GM18517 (cell line): ENCODE measurements at regions not wholly inside any gene's neighbourhood (a gene's known extent, or its start where the extent isn't known, plus 50 kb on each side); places are given as distances from the start of the nearest gene placed in this dataset.
"Not testable (repeated sequence)": the region's sequence is repeated elsewhere in the genome, so short reads cannot be mapped to it uniquely, and the experiment has no call there.

Experiments used
- ATAC-seq: cut with Tn5 transposase; IDR thresholded peaks from one replicate; pipeline ENCODE4 v1.9.1; 2021; ENCODE audit warnings: mild to moderate bottlenecking, moderate library complexity; ENCODE audit not compliant: unreplicated experiment

GRCh38 chr5:101404531-101404930 lies 501.4 kb upstream of the ST8SIA4 start:
- ATAC-seq, result no peak

GRCh38 chr5:101393795-101394450 lies 490.8 kb upstream of the ST8SIA4 start:
- ATAC-seq, result no peak

- ATAC-seq, result no peak
Observed at GRCh38 chr5:101390151-101390908, 487.2 kb upstream of the ST8SIA4 start.

- ATAC-seq, result no peak
Observed at GRCh38 chr5:101385276-101385675, 482.2 kb upstream of the ST8SIA4 start.

DNA sequence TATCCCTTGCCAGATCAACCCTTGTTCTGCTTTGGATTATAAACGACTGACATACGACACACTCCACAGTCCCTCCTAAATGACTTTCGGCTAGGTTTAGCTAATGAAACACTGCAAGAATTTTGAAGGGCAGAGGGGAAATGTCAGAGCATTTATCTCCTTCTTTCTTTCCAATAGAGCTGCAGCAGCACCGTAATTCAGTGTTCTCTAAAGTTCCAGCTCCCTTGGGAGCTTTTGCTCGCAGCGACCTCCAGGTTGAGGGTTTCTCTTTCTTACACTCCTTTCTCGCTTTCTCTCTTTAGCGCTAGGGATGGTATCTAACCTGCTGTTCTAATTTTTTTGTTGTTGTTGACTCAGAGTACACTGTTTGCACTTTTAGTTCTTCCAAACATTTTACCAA lies 467.1 kb upstream of the ST8SIA4 start:
- no peak for ATAC-seq

GRCh38 chr5:101364469-101364868 lies 461.4 kb upstream of the ST8SIA4 start:
- ATAC-seq, result no peak

DNA sequence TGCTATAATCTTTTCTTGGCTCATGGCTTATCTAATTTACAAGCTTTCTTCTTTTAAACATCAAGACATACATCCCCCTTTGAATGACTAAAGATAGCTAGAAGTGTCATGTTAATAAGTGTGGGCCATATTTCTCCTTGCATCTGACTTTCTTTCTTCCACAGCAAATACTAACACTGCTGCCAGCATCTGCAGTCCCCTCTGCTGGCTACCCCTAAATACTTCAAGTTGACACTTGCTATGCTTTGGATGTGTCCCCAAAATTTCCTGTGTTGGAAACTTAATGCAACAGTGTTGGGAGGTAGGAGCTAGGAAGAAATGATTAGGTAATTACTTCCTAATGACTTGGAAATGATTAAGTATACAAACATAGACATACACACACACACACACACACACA lies 459.0 kb upstream of the ST8SIA4 start:
- no peak for ATAC-seq

- no peak for ATAC-seq
Observed at GRCh38 chr5:101346906-101347305, 443.8 kb upstream of the ST8SIA4 start.

GRCh38 chr5:101346447-101346846 lies 443.4 kb upstream of the ST8SIA4 start:
- no peak for ATAC-seq

- no peak for ATAC-seq
Observed at GRCh38 chr5:101338226-101338625, 435.1 kb upstream of the ST8SIA4 start.

DNA sequence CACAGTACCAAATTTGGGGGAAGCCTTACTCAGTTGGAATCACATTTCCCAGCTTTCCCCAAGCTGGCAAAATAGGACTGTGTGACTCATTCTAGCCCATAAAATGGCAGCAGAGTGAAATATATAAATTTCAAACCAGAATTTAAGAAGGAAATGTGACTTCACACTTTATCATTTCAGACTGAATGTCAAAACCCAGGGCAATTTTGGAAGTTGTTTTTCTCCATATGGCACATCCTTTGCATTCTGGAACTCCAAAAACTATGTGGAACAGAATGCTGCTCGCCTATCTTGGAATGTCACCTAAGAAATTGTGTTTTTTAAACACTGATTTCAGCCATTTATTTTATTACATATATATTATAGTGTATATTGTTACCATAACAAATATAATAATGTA lies 424.7 kb upstream of the ST8SIA4 start:
- ATAC-seq, result no peak

GRCh38 chr5:101326766-101327165 lies 423.7 kb upstream of the ST8SIA4 start:
- ATAC-seq, result no peak

DNA sequence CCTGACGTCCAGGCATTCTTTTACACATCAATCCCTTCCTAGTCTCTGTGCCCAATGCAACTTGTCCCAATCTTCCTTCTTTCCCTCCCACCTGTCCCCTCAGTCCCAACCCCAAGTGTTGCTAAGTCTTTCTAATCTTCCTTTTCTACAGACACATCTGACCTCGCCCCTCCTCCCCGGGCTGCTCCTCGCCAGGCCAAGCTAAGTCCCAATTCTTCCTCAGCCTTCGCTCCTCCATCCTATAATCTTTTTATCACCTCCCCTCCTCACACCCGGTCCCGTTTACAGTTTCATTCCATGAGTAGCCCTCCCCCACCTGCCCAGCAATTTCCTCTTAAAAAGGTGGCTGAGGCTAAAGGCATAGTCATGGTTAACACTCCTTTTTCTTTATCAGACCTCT lies 413.3 kb upstream of the ST8SIA4 start:
- not testable (repeated sequence) for ATAC-seq

- no peak for ATAC-seq
Observed at GRCh38 chr5:101306391-101307137, 403.5 kb upstream of the ST8SIA4 start.

DNA sequence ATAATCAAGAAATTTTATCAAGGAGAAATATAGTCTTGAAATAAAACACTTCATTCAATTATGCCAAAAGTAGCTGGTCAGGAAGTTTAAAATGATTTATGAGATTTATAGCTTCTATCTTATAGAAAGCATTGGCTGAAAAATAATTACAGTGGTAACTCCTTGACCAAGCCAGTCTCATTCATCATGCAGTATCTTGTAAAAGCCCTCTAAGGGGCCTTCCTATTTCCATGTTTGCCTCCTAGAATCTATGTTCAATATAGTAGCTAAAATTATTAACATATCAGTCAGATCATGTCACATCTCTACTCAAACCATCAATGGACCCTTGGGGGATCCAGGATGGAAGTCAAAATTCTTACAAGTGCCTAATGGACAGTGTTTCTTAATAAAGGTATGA lies 393.4 kb upstream of the ST8SIA4 start:
- ATAC-seq, result no peak

- ATAC-seq, result no peak
Observed at GRCh38 chr5:101292199-101292598, 389.1 kb upstream of the ST8SIA4 start.

DNA sequence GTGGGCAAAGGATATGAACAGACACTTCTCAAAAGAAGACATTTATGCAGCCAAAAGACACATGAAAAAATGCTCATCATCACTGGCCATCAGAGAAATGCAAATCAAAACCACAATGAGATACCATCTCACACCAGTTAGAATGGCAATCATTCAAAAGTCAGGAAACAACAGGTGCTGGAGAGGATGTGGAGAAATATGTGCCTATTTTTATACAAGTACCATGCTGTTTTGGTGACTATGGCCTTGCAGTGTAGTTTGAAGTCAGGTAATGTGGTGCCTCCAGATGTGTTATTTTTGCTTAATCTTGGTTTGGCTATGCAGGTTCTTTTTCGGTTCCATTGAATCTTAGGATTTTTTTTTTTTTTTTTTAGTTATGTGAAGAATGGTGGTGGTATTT lies 387.7 kb upstream of the ST8SIA4 start:
- not testable (repeated sequence) for ATAC-seq

- no peak for ATAC-seq
Observed at GRCh38 chr5:101288633-101289032, 385.6 kb upstream of the ST8SIA4 start.

GRCh38 chr5:101284736-101285375 lies 381.8 kb upstream of the ST8SIA4 start:
- no peak for ATAC-seq

- ATAC-seq, result not testable (repeated sequence)
Observed at GRCh38 chr5:101283938-101284337, 380.9 kb upstream of the ST8SIA4 start.

GRCh38 chr5:101278917-101279316 lies 375.8 kb upstream of the ST8SIA4 start:
- ATAC-seq, result no peak
